ENCODE measurements at regions not wholly inside any gene's neighbourhood (a gene's known extent, or its start where the extent isn't known, plus 50 kb on each side); places are given as distances from the start of the nearest gene placed in this dataset.

DNA sequence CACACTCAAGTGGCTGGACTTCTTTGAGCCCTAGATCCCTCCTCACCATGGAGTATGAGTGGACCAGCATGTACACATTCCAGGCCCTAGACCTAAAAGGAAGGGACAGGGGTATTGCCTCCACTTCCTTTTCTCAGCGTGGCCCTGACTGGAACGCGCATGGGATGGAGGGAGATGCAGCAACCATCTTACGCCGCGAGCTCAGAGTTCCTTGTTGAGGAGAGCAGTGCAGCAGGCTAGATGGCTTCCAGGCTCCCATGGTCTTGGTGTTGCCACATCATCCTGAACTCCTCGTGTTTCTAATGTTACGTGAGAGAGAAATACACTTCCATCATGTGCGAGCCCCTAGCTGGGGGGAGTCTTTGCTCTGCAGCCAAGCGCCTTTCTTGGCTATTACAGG is 61.8 kb upstream of the DIO3 start:
- H3K4me1 ChIP-seq (ENCODE audit: insufficient read depth, low read length, poor library complexity, severe bottlenecking) = no peaks in the 10 kb centered on the region
- TF ChIP-seq EZH2 (IDR thresholded peaks at IDR 0.05; ENCODE audit: borderline replicate concordance, low read depth, low read length, poor library complexity, severe bottlenecking) (no peak), CTCF (conservative IDR thresholded peaks at IDR 0.05; ENCODE audit: low read depth, low read length) (no peak)
- intact Hi-C loops (cut with micrococcal nuclease; ENCODE audit: unreplicated experiment) = no loop called here
- H3K4me3 ChIP-seq (ENCODE audit: low read depth, low read length, poor library complexity, severe bottlenecking) = no peak overlapping the region
- BruUV-seq (replicated peaks) = no TSS peak
- CTCF ChIA-PET = no interaction called here
- H3K9me3 ChIP-seq (ENCODE audit: low read depth, low read length, poor library complexity, severe bottlenecking) = no peaks in the 10 kb centered on the region
- H3K27ac ChIP-seq (ENCODE audit: low read depth, low read length, poor library complexity, severe bottlenecking) = no peak overlapping the region
- no peak for DNase-seq (ENCODE audit: low spot score)
- H3K36me3 ChIP-seq (ENCODE audit: insufficient read depth, low read length, poor library complexity, severe bottlenecking) = no peaks in the 10 kb centered on the region
- peaks cover 3% of the 10 kb centered on the region for H3K27me3 ChIP-seq (replicated peaks; ENCODE audit: insufficient read depth, low read depth, low read length, poor library complexity)
- POLR2A ChIA-PET (ENCODE audit: low non-redundant PET) = no interaction called here

- BruUV-seq (replicated peaks) = no TSS peak
- H3K27me3 ChIP-seq (replicated peaks; ENCODE audit: insufficient read depth, low read depth, low read length, poor library complexity) = peaks cover 3% of the 10 kb centered on the region
- CTCF ChIA-PET = no interaction called here
- no peak overlapping the region for H3K27ac ChIP-seq (ENCODE audit: low read depth, low read length, poor library complexity, severe bottlenecking)
- POLR2A ChIA-PET (ENCODE audit: low non-redundant PET) = no interaction called here
- intact Hi-C loops (cut with micrococcal nuclease; ENCODE audit: unreplicated experiment) = no loop called here
- TF ChIP-seq CTCF (conservative IDR thresholded peaks at IDR 0.05; ENCODE audit: low read depth, low read length) (no peak), EZH2 (IDR thresholded peaks at IDR 0.05; ENCODE audit: borderline replicate concordance, low read depth, low read length, poor library complexity, severe bottlenecking) (no peak)
- DNase-seq (ENCODE audit: low spot score) = no peak
- H3K9me3 ChIP-seq (ENCODE audit: low read depth, low read length, poor library complexity, severe bottlenecking) = no peaks in the 10 kb centered on the region
- H3K4me3 ChIP-seq (ENCODE audit: low read depth, low read length, poor library complexity, severe bottlenecking) = no peak overlapping the region
- H3K4me1 ChIP-seq (ENCODE audit: insufficient read depth, low read length, poor library complexity, severe bottlenecking) = no peaks in the 10 kb centered on the region
- no peaks in the 10 kb centered on the region for H3K36me3 ChIP-seq (ENCODE audit: insufficient read depth, low read length, poor library complexity, severe bottlenecking)
Measured at GRCh38 chr14:101500061-101500460, 61.2 kb upstream of the DIO3 start.

DNA sequence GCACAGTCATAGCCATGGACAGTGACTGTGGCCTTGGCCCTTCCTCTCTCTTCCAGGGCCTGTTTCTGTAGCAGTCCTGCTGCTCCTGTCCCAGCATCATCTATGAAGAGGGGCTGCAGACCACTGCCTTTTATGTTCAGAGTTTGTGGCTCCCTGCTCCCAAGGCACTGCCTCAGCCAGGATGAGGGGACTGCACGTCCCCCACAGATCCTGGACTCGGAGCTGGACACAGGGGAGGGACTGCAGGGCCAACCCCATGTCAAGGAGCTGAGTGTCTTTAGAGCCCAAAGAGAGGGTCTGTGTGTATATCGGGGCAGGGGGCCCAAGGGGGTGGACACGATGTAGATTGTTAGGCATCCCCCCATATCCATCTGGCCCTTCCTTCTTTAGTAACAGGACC is 60.6 kb upstream of the DIO3 start:
- Histone ChIP-seq H3K36me3 (ENCODE audit: insufficient read depth, low read length, poor library complexity, severe bottlenecking) (no peaks in the 10 kb centered on the region), H3K9me3 (ENCODE audit: low read depth, low read length, poor library complexity, severe bottlenecking) (no peaks in the 10 kb centered on the region), H3K27ac (ENCODE audit: low read depth, low read length, poor library complexity, severe bottlenecking) (no peak overlapping the region), H3K4me3 (ENCODE audit: low read depth, low read length, poor library complexity, severe bottlenecking) (no peak overlapping the region), H3K4me1 (ENCODE audit: insufficient read depth, low read length, poor library complexity, severe bottlenecking) (no peaks in the 10 kb centered on the region), H3K27me3 (replicated peaks; ENCODE audit: insufficient read depth, low read depth, low read length, poor library complexity) (peaks cover 3% of the 10 kb centered on the region)
- BruUV-seq (replicated peaks) = no TSS peak
- no peak for DNase-seq (ENCODE audit: low spot score)
- TF ChIP-seq EZH2 (IDR thresholded peaks at IDR 0.05; ENCODE audit: borderline replicate concordance, low read depth, low read length, poor library complexity, severe bottlenecking) (no peak), CTCF (conservative IDR thresholded peaks at IDR 0.05; ENCODE audit: low read depth, low read length) (no peak)
- POLR2A ChIA-PET (ENCODE audit: low non-redundant PET) = no interaction called here
- CTCF ChIA-PET = no interaction called here
- intact Hi-C loops (cut with micrococcal nuclease; ENCODE audit: unreplicated experiment) = no loop called here

Data from A673 (cell line).